NCI-H146 treated with DMSO at 0.1 percent for 48 hours (cell line): ENCODE measurements at regions not wholly inside any gene's neighbourhood (a gene's known extent, or its start where the extent isn't known, plus 50 kb on each side); places are given as distances from the start of the nearest gene placed in this dataset.
A peak's percentile ranks its signal among the peaks of the same experiment; 100 is the strongest.
"Not testable (repeated sequence)": the region's sequence is repeated elsewhere in the genome, so short reads cannot be mapped to it uniquely, and the experiment has no call there.

Experiments used
- DNase-seq: peaks from one replicate; lab custom pipeline; 2025; ENCODE audit not compliant: unreplicated experiment; lab: John Stamatoyannopoulos, UW

GRCh38 chr5:168088410-168089173 lies 202.9 kb upstream of the WWC1 start:
- no peak for DNase-seq

DNA sequence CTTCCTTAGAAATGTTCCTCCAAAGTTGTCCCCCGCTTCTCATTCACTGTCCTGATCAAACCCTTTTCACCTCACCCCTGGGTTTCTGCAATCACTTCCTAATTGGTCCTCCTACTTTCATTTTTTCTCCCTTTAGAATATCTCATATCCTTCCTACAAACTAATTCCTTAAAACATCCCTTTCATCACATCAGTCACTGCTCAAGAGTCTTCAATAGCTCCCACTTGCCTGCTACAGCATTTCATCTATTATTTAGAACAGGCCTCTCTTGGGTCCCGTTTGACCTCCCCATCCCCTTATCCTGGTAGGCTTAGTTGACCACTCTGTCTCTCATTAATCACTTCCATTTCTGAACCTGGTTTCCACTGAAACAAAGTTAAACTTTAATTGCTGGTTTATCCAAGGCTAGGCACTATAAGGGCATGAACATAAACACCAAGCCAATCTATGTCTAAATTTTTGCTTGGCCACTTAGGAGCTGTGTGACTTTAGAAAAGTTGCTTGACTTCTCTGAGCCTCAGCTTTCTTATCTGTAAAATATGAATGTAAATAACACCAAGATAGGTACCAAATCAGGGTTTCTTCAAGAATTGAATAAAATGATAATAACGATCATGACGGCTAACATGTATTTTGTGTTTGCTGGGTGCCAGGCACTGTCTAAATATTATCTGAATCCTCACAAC lies 202.1 kb upstream of the WWC1 start:
- DNase-seq, result no peak

GRCh38 chr5:168092209-168093185 lies 198.9 kb upstream of the WWC1 start:
- DNase-seq, result no peak

- no peak for DNase-seq
Measured at GRCh38 chr5:168093200-168093910, 198.1 kb upstream of the WWC1 start.

- no peak for DNase-seq
Measured at GRCh38 chr5:168096525-168096924, 194.9 kb upstream of the WWC1 start.

DNA sequence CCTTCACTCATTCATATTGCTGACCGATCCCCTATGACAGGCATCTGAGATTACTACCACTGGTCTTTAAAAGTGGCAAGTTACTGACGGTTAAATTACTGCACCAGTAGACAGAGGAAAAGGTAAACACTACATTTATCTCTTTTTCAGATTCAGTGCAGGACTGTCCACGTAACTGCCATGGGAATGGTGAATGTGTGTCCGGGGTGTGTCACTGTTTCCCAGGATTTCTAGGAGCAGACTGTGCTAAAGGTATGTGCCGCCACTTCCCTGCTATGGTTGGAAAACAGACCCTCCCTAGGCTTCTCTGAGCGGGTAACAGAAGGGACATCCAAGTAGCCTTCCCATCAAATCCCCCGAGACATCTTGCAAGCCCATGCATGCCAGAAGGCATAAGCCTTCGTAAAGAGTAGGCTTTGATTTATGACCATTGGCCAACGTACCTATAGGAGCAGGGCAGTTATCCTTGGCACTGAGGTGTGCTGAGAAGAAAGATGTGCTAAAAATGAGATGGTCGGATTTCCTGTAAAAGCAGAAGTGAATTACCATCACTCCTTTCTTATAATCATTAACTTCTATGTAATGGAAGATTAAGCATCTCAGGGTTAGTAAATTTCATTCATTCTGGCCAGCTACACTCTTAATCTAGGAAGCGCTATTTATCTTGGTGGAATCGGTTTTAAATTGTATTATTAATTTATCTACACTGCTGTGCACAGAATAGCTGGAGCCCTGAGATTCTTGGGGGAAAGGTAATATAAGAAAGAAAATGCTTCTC lies 193.4 kb upstream of the WWC1 start:
- DNase-seq, result no peak

DNA sequence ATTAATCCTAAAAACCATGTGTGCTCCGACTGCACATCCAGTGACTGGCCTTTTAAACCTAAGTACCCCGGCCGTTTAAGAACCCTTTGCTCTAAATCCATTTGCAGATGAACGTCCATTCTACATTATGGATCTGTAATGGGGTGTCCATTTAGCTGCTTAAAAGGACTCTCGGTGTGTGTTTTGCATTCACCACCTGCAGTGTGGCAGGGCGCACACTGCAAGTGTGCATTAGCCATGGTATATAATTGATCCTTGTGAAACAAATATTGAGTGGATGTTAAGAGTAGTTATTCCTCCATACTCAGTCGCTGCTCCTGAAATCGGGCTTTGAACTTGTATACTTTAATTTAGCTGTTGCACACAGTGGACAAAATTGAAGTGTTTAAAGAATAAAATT lies 190.1 kb upstream of the WWC1 start:
- DNase-seq, result no peak

DNA sequence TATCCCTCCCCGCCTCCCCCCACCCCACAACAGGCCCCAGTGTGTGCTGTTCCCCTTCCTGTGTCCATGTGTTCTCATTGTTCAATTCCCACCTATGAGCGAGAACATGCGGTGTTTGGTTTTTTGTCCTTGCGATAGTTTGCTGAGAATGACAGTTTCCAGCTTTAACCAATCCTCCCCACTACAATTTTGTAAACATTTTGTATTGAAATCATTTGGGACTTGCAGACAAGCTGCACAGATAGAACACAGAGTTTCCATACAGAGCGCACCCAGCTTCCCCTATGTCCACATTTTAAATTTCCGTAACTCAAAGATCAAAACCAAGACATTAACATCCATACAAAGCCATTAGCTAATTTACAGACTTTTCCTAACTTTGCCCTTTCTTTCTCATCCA lies 188.4 kb upstream of the WWC1 start:
- DNase-seq, result not testable (repeated sequence)

DNA sequence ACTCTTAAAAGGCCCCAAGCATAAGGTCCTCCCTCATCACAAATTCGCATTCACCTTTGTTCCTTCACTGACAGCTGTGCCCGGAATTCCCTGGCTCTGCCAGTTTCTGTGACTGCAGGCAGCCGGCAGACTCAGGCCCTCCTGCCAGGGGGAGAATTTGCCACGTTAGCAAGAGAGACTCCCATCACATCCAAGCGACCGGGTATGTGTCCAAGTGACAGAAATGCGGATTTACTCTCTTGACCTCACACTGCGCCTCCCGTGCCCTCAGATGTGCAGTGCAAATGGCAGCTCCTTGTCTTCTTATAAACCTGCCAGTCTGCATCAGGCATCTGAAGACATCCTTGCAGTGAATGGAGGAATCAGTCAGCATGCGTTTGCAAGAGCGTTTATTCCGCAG lies 187.1 kb upstream of the WWC1 start:
- DNase-seq, result no peak

- DNase-seq, result peak; percentile 8
Measured at GRCh38 chr5:168104811-168105481, 186.5 kb upstream of the WWC1 start.

DNA sequence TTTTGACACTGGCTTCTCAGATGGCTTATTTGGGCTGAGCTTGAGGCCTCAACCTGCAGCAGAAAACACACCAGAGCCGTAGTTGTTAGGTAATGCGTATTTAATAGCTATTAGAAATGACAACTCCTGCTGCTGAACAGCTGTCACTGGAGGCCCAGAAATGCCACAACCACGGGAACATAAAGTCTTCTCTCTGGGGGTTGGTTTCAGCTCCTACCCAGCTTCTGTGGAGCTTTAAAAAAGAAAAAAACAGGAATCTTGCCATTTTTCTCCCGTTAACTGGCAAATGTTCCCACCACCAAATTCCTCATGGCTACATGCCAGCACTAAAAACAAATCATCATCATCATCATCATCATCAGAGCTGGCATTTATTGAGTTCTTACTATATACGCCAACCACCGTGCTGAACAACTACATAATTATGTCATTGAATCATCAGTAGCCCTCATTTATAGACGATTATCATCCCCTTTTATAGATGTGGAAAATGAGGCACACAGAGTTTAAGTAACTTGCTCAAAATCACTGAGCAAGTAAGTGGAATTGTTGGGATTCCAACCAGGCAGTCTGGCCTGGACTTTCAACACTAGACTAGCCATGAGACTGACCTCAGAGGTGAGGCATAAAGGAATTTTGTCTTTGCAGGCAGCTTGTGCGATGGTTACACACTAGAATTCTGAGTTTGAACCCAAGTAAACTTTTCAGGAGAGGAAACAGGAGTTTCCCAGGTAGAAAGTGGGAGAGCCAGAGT lies 185.3 kb upstream of the WWC1 start:
- peak; percentile 4 for DNase-seq

- DNase-seq, result no peak
Measured at GRCh38 chr5:168109441-168109840, 182.0 kb upstream of the WWC1 start.

DNA sequence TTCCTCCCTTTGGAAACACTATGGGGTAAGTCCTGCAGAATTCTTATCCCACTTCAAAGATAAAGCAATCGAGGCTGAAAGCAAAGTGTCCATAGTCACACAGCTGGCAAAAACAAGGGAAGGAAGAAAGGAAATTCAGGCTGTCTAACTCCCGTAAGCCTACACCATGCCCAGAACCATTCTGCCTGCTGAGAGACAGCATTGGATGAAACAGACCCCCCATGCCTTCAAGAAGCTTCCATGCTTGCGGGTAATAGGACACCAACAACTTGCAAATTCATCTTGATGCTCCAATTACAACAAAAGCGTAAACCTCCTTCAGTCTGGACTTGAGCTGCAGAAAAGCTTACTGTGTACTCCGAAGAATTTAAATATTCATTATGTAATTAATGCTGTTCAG lies 181.1 kb upstream of the WWC1 start:
- no peak for DNase-seq

DNA sequence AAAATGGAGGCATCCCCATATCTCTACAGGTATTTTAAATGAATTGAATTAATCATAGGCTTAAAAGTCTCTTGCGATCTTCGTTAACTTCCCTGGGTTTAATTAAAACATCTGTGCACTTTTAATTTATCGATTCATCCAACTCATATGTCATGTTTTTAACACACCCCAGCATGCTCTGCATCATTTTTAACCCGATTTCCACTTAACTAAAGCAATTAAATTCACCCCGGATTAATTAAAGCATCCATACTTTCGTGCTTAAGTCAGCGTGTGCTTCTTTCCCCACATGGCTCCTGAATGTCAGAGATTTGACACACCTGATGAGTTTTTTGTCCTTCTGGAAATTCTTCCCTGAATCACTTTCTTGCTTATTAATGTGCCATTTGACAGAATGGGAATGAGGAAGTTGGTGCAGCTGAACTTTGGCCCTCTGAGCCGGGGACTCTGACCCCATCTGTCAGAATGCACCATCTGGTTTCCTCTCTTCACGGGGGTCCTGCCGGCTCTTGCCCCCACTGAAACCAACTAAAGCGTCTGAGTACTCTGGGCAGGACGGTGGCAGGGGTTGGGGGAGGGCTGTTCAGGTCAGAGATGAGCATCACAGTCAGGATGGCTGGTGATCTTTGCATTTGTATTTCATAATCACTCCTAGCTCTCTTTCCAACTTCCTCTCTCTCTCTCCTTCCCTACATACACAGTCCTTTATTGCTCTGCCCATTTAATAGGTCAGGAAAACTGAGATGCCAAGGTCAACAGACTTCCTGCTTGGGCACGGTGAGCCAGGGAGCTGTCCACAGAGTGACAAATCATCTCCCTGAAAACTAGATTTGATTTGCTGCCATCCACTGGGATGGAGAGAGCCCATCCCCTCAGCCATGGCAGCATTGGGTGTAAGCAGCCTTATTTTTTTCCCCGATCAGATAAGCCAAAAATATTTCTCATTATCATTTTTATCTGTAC lies 180.3 kb upstream of the WWC1 start:
- DNase-seq, result no peak

- peak; percentile 33 for DNase-seq
Measured at GRCh38 chr5:168114444-168115017, 176.9 kb upstream of the WWC1 start.

GRCh38 chr5:168117469-168117868 lies 174.0 kb upstream of the WWC1 start:
- no peak for DNase-seq

- DNase-seq, result peak; percentile 78
Measured at GRCh38 chr5:168118042-168118668, 173.3 kb upstream of the WWC1 start.
